ENCODE measurements at regions not wholly inside any gene's neighbourhood (a gene's known extent, or its start where the extent isn't known, plus 50 kb on each side); places are given as distances from the start of the nearest gene placed in this dataset.

DNA sequence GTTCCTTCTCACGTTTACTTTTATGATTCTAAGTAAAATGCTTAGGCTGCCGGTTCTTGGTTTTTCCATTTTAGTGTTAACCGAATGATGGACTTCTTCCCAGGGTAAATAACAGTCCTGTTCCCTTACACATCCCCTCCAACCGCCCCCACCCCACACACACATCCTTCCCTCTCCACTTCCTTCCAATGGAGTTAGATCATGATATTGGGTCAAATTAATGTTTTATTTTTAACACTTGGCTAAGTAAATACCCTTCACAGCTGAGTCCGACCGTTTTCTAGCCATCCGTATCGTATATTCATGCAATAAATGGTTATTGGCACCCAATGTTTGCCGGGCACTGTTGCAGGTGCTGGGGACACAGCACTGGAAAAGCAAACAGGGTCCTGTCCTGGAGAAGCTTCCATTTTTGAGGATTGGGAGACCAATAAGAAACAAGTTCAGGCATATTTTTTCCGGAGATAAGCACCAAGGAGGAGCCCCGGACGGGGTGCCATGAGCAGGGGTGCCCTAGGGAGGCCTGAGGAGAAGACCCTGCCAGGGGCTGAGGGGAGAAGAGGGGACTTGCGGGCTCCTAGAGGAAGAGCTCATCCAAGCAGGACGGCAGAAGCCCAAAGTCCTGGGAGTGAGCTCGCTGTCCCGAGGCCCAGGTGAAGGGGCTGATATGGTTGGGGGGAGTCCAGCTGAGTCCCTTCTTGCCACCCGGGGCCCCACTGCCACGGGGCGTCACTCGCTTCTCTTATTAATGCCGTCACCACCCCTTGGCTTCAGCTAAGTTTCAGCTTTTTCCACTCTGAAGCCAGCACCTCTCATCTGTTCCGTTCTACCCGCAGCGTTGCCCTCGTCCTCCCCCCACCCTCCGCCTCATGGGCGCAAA lies 126.0 kb upstream of the RET start:
- Histone ChIP-seq H3K27ac (no peak overlapping the region), H3K4me1 (peaks cover 21% of the 10 kb centered on the region), H3K27me3 (peaks cover 12% of the 10 kb centered on the region), H3K4me3 (peak overlapping the region; percentile 27), H3K9me3 (no peaks in the 10 kb centered on the region), H3K36me3 (no peaks in the 10 kb centered on the region)
- peak in 1 of 2 donors; percentile 59 for DNase-seq (ENCODE audit: low spot score in 2 of 2)
- TF ChIP-seq POLR2A (IDR thresholded peaks at IDR 0.05) (no peak), POLR2AphosphoS5 (IDR thresholded peaks at IDR 0.05) (no peak), EP300 (IDR thresholded peaks at IDR 0.05) (no peak)
- TF ChIP-seq, protein P1, sequence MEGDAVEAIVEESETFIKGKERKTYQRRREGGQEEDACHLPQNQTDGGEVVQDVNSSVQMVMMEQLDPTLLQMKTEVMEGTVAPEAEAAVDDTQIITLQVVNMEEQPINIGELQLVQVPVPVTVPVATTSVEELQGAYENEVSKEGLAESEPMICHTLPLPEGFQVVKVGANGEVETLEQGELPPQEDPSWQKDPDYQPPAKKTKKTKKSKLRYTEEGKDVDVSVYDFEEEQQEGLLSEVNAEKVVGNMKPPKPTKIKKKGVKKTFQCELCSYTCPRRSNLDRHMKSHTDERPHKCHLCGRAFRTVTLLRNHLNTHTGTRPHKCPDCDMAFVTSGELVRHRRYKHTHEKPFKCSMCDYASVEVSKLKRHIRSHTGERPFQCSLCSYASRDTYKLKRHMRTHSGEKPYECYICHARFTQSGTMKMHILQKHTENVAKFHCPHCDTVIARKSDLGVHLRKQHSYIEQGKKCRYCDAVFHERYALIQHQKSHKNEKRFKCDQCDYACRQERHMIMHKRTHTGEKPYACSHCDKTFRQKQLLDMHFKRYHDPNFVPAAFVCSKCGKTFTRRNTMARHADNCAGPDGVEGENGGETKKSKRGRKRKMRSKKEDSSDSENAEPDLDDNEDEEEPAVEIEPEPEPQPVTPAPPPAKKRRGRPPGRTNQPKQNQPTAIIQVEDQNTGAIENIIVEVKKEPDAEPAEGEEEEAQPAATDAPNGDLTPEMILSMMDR (IDR thresholded peaks at IDR 0.05) = no peak
- 49% methylated on average over 24 of the region's 27 CpGs for WGBS

DNA sequence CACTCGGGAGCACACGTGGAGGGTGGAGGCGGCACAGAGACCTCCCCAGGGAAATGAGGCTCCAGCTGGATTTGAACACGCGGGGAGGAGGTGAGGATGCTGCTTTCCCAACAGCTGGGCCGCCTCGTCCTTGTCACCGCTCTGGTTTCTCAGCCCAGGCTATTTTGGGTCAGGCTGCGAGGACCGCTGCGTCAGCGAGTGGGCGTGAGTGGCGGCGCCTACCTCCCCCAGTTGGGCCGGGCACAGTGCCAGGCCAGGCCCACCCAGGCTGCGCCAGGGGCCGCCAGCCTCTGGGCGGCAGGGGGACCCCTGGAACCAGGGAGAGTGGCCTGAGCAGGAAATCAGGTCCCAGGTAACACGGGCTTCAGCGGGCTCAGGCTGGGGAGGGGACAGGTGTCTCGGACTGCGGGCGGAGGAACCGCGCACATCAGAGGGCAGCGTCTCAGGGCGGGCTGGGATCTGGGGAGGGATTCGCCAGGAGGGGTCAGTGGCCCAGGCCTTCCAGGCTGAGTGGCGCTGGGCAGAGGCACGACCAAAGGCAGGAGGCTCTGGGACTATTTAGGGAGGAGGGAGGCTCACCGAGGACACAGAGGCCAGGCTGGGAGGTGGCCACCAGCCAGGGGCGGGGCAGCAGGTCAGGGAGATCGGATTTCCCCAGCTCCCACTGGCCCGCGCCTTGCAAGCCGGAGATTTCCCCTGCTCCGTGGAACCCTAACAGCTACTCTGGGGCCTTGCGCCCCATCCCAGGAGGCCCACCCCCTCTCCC lies 125.2 kb upstream of the RET start:
- peaks cover 12% of the 10 kb centered on the region for H3K27me3 ChIP-seq
- peak; percentile 57 to 79 for DNase-seq (ENCODE audit: low spot score in 2 of 2)
- H3K4me3 ChIP-seq = peak overlapping the region; percentile 27
- no peaks in the 10 kb centered on the region for H3K9me3 ChIP-seq
- TF ChIP-seq POLR2A (IDR thresholded peaks at IDR 0.05) = no peak
- no peak for TF ChIP-seq EP300 (IDR thresholded peaks at IDR 0.05)
- no peak for TF ChIP-seq POLR2AphosphoS5 (IDR thresholded peaks at IDR 0.05)
- TF ChIP-seq, protein P1 (IDR thresholded peaks at IDR 0.05) = no peak
- H3K27ac ChIP-seq = no peak overlapping the region
- WGBS = 14% methylated on average over 24 of the region's 39 CpGs
- H3K4me1 ChIP-seq = peaks cover 21% of the 10 kb centered on the region
- no peaks in the 10 kb centered on the region for H3K36me3 ChIP-seq

DNA sequence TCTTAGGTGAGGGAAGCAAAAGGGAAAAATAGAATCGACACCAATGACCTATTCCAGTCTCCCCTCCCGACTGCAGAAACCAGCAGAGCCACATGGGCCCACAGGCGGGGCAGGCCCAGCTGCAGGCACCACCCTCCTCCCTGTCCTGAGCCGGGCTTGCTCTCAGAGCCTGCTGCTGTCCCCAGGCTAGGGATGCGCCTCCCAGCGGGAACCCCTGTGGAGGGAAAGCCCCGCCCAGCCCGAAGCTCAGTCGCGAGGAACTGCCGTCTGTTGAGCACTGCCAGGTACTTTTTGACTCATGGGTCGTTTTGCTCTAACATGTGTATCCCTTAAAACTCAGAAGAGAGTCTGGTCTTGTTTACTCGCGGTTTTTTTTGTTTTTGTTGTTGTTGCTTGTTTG lies 124.5 kb upstream of the RET start:
- WGBS = 10% methylated on average over 14 of the region's 14 CpGs
- Histone ChIP-seq H3K36me3 (no peaks in the 10 kb centered on the region), H3K27me3 (peaks cover 12% of the 10 kb centered on the region), H3K4me1 (peaks cover 21% of the 10 kb centered on the region), H3K27ac (no peak overlapping the region), H3K4me3 (peak overlapping the region; percentile 27), H3K9me3 (no peaks in the 10 kb centered on the region)
- DNase-seq (ENCODE audit: low spot score in 2 of 2) = peak; percentile 64 to 85
- TF ChIP-seq POLR2A (IDR thresholded peaks at IDR 0.05) (no peak), POLR2AphosphoS5 (IDR thresholded peaks at IDR 0.05) (no peak), EP300 (IDR thresholded peaks at IDR 0.05) (no peak)
- TF ChIP-seq, protein P1 (IDR thresholded peaks at IDR 0.05) = no peak

DNA sequence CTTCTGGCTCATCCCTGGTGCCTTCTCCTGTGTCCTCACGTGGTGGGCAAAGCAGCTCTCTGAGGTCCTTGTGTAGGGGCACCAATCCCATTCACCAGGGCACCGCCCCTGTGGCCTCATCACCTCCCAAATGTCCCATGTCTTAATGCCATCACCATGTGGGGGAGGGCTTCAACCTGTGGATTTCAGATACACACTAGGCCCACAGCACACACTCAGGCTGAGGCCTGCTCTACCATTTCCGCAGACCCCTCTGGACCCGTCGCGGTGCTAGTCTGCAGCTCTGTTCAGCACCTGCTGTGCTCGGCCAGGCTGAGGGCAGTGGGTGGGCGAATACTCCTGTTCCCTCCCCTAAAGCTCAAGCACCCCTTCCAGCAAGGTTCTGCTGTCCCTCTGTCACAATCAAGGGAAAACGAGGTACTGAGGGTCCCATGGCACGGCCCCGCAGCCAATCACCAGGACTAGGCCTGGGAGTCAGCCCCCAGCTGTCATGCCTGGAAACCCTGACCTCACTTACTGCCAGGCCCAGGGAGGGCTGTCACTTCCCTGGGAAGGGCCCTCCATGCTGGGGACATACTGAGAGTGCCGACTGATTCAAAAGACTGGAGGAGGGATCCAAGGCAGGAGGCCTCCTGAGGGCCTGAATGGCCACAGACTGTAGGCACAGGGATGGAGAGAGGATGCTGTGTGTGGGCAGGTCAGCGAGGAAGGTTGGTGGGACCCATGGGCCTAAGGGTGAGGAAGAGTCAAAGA lies 123.8 kb upstream of the RET start:
- H3K4me3 ChIP-seq = no peak overlapping the region
- H3K27ac ChIP-seq = no peak overlapping the region
- H3K36me3 ChIP-seq = no peaks in the 10 kb centered on the region
- H3K27me3 ChIP-seq = peaks cover 12% of the 10 kb centered on the region
- TF ChIP-seq, protein P1 (IDR thresholded peaks at IDR 0.05) = no peak
- TF ChIP-seq EP300 (IDR thresholded peaks at IDR 0.05) (no peak), POLR2A (IDR thresholded peaks at IDR 0.05) (no peak), POLR2AphosphoS5 (IDR thresholded peaks at IDR 0.05) (no peak)
- H3K4me1 ChIP-seq = peaks cover 21% of the 10 kb centered on the region
- DNase-seq (ENCODE audit: low spot score in 2 of 2) = peak; percentile 40 to 66
- 92% methylated on average over 11 of the region's 13 CpGs for WGBS
- no peaks in the 10 kb centered on the region for H3K9me3 ChIP-seq

Measured in suprapubic skin (tissue), 4 donors.